Tibial artery (tissue), 4 donors: ENCODE measurements at regions not wholly inside any gene's neighbourhood (a gene's known extent, or its start where the extent isn't known, plus 50 kb on each side); places are given as distances from the start of the nearest gene placed in this dataset.
"Not testable (repeated sequence)": the region's sequence is repeated elsewhere in the genome, so short reads cannot be mapped to it uniquely, and the experiment has no call there.

ENCODE experiments used
- DNase-seq, 2 donors: peaks; one replicate each; pipeline ENCODE4 v3.0.0-alpha.2; 2019
- H3K27ac ChIP-seq, 2 donors: fragments of 200-600 bp; sonication (generic) in 1 of 2; 1 replicate in 1 of 2; 2 replicates in 1 of 2; pipeline ENCODE4 v1.5.1; 2018 to 2019; ENCODE audit warnings: mild to moderate bottlenecking in 1 of 2
- H3K27me3 ChIP-seq, 2 donors: fragments of 200-600 bp; sonication (generic) in 1 of 2; one replicate each; pipeline versions ENCODE4 v1.5.1 to v1.6.0; 2016 to 2019
- H3K36me3 ChIP-seq, 3 donors: fragments of 200-600 bp; sonication (generic) in 2 of 3; one replicate each; pipeline ENCODE4 v1.5.1; 2016 to 2019; ENCODE audit warnings: mild to moderate bottlenecking in 2 of 3
- H3K4me1 ChIP-seq, 4 donors: fragments of 200-600 bp; sonication (generic) in 2 of 4; 1 replicate in 3 of 4; 2 replicates in 1 of 4; pipeline ENCODE4 v1.5.1; 2016 to 2019
- H3K4me3 ChIP-seq, 2 donors: fragments of 200-600 bp; sonication (generic) in 1 of 2; 1 replicate in 1 of 2; 2 replicates in 1 of 2; pipeline ENCODE4 v1.5.1; 2018 to 2019; ENCODE audit warnings: mild to moderate bottlenecking in 2 of 2
- H3K9me3 ChIP-seq, 3 donors: fragments of 200-600 bp; sonication (generic) in 1 of 3; one replicate each; pipeline ENCODE4 v1.5.1; 2016 to 2019
- intact Hi-C: fragments of 100-400 bp; cut with DNase I; formaldehyde crosslinking; loops from one replicate; pipeline ENCODE4 v1.15.0; 2023; ENCODE audit warnings: low total_unique reads
- TF ChIP-seq, protein P1 (sequence below), 2 experiments: fragments of 200-600 bp in 1 of 2; fragments of 450-650 bp in 1 of 2; IDR thresholded peaks; one replicate each; pipeline ENCODE4 v1.5.1; 2017 to 2019; ENCODE audit warnings: antibody characterized with exemption in 2 of 2, mild to moderate bottlenecking in 1 of 2, moderate library complexity in 1 of 2

DNA sequence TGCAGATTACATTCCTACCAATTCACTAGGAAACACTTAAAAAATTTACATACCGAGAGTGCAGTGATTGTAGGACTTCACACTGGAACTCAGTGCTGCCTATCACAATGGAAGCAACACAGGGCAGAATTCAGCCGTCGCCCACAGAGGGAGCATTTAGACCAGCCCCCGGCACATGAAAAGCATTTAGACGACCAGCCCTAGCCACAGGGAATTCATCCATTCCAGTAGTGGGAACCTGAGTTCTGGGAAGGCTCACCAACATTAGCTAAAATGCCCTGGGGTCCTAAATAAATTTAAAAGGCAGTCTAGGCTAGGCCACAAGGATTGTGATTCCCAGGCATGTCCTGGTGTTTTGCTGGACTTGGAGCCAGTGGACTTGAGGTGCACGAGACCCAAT lies 155.2 kb downstream of the LIG4 start:
- intact Hi-C loops, result no loop called here
- TF ChIP-seq, protein P1, sequence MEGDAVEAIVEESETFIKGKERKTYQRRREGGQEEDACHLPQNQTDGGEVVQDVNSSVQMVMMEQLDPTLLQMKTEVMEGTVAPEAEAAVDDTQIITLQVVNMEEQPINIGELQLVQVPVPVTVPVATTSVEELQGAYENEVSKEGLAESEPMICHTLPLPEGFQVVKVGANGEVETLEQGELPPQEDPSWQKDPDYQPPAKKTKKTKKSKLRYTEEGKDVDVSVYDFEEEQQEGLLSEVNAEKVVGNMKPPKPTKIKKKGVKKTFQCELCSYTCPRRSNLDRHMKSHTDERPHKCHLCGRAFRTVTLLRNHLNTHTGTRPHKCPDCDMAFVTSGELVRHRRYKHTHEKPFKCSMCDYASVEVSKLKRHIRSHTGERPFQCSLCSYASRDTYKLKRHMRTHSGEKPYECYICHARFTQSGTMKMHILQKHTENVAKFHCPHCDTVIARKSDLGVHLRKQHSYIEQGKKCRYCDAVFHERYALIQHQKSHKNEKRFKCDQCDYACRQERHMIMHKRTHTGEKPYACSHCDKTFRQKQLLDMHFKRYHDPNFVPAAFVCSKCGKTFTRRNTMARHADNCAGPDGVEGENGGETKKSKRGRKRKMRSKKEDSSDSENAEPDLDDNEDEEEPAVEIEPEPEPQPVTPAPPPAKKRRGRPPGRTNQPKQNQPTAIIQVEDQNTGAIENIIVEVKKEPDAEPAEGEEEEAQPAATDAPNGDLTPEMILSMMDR (IDR thresholded peaks at IDR 0.05), result no peak
- no peak overlapping the region for H3K4me3 ChIP-seq
- no peaks in the 10 kb centered on the region for H3K27me3 ChIP-seq
- no peaks in the 10 kb centered on the region for H3K36me3 ChIP-seq
- H3K9me3 ChIP-seq, result peaks cover 0 to 3% (median 0%) of the 10 kb centered on the region in 3 donors
- H3K27ac ChIP-seq, result no peak overlapping the region
- no peaks in the 10 kb centered on the region for H3K4me1 ChIP-seq
- no peak for DNase-seq

DNA sequence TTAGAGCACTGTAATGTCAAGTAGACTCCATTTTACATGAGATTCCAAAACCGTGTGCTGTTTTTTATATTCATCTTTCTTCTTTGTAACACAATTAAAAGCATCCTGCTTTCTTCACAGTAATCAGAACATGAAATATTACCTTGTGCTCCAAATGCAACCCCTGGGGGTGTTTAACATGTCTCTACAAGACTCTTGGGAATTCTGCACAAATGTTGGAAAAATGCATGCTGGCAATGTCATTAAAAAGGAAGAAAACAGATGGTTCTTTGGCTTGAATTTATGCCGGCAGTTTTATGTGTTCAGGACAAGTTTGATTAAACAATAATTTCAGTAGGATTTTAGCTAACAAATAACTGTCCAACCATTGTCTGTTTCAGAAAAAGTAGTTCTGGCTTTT lies 159.1 kb downstream of the LIG4 start:
- Histone ChIP-seq H3K4me1 (no peaks in the 10 kb centered on the region), H3K36me3 (no peaks in the 10 kb centered on the region), H3K9me3 (no peaks in the 10 kb centered on the region), H3K27ac (no peak overlapping the region), H3K27me3 (no peaks in the 10 kb centered on the region), H3K4me3 (no peak overlapping the region)
- intact Hi-C loops, result no loop called here
- DNase-seq, result no peak
- TF ChIP-seq, protein P1 (IDR thresholded peaks at IDR 0.05), result no peak

DNA sequence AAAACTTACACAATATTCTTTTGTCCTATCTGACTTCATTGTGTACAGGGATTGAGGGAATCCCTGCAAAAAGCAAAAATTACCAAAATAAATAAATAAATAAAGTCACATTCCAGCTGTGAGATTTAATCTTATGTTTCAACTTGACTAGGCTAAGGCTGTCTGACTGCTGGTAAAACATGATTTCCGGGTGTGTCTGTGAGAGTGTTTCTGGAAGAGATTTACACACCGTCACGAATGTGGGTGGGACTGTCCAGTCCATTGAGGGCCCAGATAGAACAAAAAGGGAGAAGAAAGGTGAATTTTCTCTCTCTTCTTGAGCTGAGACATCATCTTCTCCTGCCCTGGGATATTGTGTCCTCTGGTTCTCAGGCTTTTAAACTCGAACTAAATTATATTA lies 166.1 kb downstream of the LIG4 start:
- no peaks in the 10 kb centered on the region for H3K27me3 ChIP-seq
- no peaks in the 10 kb centered on the region for H3K9me3 ChIP-seq
- no peak overlapping the region for H3K27ac ChIP-seq
- no peak for DNase-seq
- intact Hi-C loops, result no loop called here
- TF ChIP-seq, protein P1 (IDR thresholded peaks at IDR 0.05), result no peak
- H3K4me3 ChIP-seq, result no peak overlapping the region
- no peaks in the 10 kb centered on the region for H3K4me1 ChIP-seq
- no peaks in the 10 kb centered on the region for H3K36me3 ChIP-seq

DNA sequence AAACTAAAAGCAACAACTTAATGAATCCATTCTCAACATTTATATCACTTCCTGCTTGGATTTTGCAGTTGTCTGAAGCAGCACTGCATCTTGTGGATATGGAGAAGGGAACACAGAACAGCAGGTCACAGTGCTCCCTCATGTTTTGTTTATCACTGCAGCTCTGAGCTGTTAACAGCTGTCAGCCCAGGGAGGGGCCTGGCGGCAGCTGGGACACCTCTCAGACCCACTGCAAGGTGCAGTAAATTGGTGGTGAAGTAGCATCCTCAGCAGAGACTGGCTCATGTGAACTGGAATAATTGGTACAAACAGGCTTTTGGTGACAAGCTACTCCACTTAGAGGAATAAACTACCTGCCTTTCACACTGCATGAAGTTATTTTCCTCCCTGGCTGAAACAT lies 170.4 kb downstream of the LIG4 start:
- DNase-seq, result no peak
- TF ChIP-seq, protein P1 (IDR thresholded peaks at IDR 0.05), result no peak
- intact Hi-C loops, result no loop called here
- Histone ChIP-seq H3K27me3 (no peaks in the 10 kb centered on the region), H3K27ac (no peak overlapping the region), H3K4me3 (no peak overlapping the region), H3K9me3 (no peaks in the 10 kb centered on the region), H3K36me3 (no peaks in the 10 kb centered on the region), H3K4me1 (no peaks in the 10 kb centered on the region)

DNA sequence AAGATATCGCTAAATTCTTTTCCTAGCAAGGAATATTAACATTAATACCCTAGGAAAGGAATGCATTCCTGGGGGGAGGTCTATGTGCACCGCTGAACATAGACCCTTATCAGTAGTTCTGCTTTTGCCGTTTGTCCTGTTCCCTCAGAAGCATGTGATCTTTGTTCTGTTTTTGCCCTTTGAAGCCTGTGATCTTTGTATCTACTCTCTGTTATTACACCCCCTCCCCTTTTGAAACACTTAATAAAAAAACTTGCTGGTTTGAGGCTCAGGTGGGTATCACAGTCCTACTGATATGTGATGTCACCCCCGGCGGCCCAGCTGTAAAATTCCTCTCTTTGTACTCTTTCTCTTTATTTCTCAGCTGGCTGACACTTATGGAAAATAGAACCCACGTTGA lies 172.5 kb downstream of the LIG4 start:
- H3K27ac ChIP-seq, H3K4me3 ChIP-seq, intact Hi-C loops, H3K27me3 ChIP-seq, H3K36me3 ChIP-seq, H3K4me1 ChIP-seq, DNase-seq, H3K9me3 ChIP-seq: not testable (repeated sequence)

DNA sequence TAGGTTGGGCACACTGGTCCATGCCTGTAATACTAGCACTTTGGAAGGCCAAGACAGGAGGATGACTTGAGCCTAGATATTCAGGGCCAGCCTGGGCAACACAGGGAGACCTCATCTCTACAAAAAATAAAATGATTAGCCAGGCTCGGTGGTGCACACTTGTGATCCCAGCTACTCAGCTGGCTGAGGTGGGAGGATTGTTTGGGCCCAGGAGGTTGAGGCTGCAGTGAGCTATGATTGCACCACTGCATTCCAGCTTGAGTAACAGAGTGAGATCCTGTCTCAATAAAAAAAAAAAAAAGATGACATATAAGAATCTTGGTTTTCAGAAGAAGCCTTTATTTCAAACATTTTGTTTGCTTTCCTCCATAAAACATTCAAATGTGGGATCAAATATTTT lies 178.0 kb downstream of the LIG4 start:
- DNase-seq, result no peak
- H3K27ac ChIP-seq, result no peak overlapping the region
- H3K9me3 ChIP-seq, result no peaks in the 10 kb centered on the region
- intact Hi-C loops, result no loop called here
- TF ChIP-seq, protein P1 (IDR thresholded peaks at IDR 0.05), result no peak
- H3K27me3 ChIP-seq, result no peaks in the 10 kb centered on the region
- no peaks in the 10 kb centered on the region for H3K4me1 ChIP-seq
- no peaks in the 10 kb centered on the region for H3K36me3 ChIP-seq
- no peak overlapping the region for H3K4me3 ChIP-seq
